ENCODE measurements at regions not wholly inside any gene's neighbourhood (a gene's known extent, or its start where the extent isn't known, plus 50 kb on each side); places are given as distances from the start of the nearest gene placed in this dataset.
"Not testable (repeated sequence)": the region's sequence is repeated elsewhere in the genome, so short reads cannot be mapped to it uniquely, and the experiment has no call there.

GRCh38 chr11:112661146-112661545 lies 300.1 kb upstream of the NCAM1 start:
- DNase-seq = no peak

DNA sequence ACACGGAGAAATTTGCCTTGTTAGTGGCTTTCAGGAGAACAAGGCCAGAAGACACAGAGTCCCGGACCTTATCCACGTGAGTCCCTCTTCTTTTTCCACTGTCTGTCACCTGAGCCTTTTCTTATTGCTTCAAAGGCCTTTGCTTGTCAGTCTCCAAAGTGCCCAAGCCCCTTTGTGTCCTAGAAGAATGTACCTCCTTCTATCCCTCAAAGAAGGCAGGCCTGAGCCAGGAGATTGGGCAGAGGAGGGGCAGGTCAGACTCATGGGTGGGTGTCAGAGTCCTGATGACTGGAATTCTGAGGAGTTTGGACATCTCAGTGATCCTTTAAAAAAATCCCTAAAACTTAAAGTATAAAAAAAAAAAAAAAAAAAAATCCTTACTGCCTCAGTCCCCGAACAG lies 299.6 kb upstream of the NCAM1 start:
- no peak for DNase-seq

GRCh38 chr11:112662554-112662953 lies 298.7 kb upstream of the NCAM1 start:
- no peak for DNase-seq

GRCh38 chr11:112663947-112664634 lies 297.1 kb upstream of the NCAM1 start:
- no peak for DNase-seq

GRCh38 chr11:112665291-112665690 lies 295.9 kb upstream of the NCAM1 start:
- no peak for DNase-seq

DNA sequence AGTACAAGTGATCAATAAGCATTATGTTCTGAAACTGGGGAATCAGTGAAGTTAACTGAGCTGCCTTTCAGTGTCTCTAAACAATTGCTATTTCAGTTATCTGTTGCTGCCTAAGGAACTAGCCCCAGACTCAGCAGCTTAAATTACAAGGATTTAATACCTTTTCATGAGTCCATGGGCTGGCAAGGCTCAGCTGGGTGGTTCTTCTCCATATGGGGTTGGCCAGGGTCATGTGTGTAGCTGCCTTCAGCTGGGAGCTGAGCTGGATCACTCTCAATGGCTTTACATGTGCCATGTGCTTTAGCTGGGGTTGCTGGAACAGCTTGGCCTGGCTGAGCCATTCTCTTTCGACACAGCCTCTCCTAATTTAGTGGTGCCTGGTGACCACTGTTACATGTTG lies 295.0 kb upstream of the NCAM1 start:
- DNase-seq = no peak

GRCh38 chr11:112670806-112671570 lies 290.2 kb upstream of the NCAM1 start:
- DNase-seq = no peak

DNA sequence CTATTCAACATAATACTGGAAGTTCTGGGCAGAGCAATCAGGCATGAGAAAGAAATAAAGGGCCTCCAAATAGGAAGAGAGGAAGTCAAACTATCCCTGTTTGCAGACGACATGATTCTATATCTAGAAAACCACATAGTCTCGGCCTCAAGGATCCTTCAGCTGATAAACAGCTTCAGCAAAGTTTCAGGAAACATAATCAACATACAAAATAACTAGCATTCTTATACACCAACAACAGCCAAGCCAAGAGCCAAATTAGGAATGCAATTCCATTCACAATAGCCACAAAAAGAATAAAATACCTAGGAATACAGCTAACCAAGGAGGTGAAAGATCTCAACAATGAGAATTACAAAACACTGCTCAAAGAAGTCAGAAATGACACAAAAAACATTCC lies 287.8 kb upstream of the NCAM1 start:
- not testable (repeated sequence) for DNase-seq

DNA sequence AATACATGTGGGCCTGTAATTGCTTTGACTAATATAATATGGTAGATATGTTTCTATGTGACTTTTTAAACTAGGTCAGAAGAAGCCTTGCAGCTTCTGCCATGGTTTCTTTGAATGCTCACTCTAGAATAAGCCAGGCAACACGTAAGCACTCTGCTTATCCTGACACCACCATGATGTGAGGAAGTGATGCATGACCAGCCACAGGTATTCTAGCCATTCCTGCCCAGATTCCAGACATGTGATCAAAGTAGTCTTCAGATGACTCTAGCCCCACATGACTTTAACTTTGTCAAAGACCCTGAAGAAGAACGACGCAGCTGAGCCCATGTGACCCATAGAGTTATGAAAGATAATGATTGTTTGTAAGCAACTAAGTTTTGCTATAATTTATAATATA lies 276.1 kb upstream of the NCAM1 start:
- DNase-seq = no peak

- DNase-seq = no peak
These were observed 271.4 kb upstream of the NCAM1 start for GRCh38 chr11:112689851-112690250.

GRCh38 chr11:112693781-112694180 lies 267.4 kb upstream of the NCAM1 start:
- no peak for DNase-seq

DNA sequence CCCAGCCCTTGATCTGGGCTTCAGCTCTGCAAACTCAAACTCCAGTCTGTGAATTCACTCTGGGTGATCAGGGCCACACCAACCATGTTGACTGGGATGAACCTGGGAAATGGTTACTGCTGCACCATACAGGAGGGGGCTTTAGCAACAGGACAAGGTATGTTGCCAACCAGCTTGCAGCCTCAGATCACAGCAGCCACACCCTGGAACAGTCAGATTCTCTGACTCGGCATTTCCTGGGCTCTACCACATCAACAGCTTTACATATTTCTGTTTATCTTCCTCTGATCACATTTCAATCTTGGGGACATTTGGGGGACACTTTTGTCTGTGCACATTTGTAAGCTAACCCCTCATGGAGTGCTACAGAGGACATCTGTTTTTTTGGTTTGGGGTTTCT lies 267.0 kb upstream of the NCAM1 start:
- no peak for DNase-seq

- DNase-seq = no peak
These were observed 266.4 kb upstream of the NCAM1 start for GRCh38 chr11:112694813-112695212.

- no peak for DNase-seq
These were observed 263.6 kb upstream of the NCAM1 start for GRCh38 chr11:112697391-112698178.

GRCh38 chr11:112705148-112705547 lies 256.1 kb upstream of the NCAM1 start:
- no peak for DNase-seq

GRCh38 chr11:112706863-112707262 lies 254.4 kb upstream of the NCAM1 start:
- no peak for DNase-seq

DNA sequence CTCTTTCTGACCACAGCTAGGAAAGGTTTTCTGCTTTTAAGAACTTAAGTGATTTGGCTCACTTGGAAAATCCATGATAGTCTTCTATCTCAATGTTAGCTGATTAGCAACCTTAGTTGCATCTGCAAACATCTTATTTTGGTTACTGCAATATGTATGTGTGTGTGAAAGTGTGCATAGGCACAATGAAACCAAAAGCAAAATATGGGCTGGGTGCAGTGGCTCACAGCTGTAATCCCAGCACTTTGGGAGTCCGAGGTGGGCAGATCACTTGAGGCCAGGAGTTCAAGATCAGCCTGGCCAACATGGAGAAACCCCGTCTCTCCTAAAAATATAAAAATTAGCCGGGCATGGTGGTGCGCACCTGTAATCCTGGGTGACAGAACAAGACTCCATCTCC lies 246.9 kb upstream of the NCAM1 start:
- not testable (repeated sequence) for DNase-seq

GRCh38 chr11:112715056-112715455 lies 246.2 kb upstream of the NCAM1 start:
- no peak for DNase-seq

DNA sequence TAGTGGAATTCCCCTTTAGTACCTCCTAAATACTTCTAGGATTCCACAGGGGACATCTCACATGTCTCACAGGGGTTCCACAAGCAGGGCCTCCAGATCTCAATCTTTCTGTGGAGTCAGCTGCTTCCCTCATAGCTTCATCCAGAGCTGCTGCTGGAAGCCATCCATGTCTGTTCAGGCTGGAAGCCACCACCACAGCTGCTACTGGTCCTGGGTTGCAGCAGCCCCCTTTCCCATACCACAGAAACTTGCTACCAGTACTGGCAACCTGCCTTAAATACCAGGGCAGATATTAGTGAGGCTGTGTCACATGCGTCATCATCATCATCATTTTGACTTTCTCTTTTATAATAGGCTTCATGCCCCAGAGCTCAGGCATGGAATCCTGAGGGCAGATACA lies 242.7 kb upstream of the NCAM1 start:
- no peak for DNase-seq

DNA sequence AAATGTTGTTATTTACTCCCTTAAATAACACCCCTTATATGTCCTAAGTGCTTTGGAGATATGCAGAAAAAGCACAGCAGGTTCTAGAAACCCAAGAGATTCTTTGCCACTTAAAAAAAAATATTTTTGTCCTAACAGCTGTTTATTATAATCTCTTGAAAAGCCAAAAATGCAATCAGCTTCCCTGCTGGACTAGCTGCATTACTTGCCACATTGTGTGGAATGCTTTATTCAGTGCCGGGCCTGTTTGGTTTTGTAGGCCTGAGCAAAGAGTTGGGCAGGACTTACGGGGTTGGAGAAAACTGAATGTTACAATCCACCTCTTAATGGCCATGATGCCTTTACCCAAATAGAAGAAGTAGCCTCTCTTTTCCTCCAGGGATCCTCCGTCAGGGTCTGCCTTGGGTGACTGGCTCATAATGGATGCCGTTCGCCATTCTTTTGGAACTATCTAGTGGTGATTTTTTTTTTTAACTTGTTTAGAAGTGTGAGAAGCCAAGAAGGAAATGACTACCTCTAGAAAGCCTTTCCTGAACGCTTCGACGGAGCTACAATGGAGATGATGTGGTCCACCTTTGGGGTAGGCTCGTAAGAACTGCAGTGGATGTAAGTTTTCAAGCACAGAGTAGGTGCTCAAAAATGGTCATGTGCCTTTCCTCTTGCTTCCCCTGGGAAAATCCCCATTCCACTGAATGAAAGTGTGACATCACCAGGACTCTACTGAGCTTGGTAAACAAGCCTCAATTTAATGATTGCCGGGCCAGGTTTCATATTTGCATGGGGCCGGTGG lies 241.3 kb upstream of the NCAM1 start:
- no peak for DNase-seq

- no peak for DNase-seq
These were observed 239.1 kb upstream of the NCAM1 start for GRCh38 chr11:112722148-112722547.

DNA sequence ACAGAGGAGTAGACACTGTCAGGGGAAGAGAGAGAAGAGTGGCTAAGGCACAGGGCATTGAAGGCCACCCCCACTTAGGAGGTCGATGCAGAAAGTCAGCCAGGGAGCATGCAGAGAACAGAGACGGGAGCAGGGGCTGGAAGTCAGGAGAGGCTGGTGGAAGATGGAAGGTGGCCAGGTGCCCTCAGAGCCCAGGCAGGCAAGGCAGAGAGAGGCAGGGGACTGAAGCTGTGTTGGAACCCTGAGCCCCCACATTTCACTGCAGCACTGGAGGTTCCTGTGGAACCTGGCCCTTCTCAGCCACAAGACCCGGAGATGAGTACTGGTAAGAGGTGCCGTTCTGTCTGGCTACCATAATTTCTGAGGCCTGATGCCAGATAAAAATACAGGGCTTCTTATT lies 238.3 kb upstream of the NCAM1 start:
- no peak for DNase-seq
